WTC11 (cell line): ENCODE measurements at regions not wholly inside any gene's neighbourhood (a gene's known extent, or its start where the extent isn't known, plus 50 kb on each side); places are given as distances from the start of the nearest gene placed in this dataset.

Experiments
- ARID4B ChIP-seq: sonication (generic); formaldehyde crosslinking; IDR thresholded peaks from 2 replicates; pipeline ENCODE4 v1.8.0; 2023; ENCODE audit warnings: missing genetic modification reagents, mild to moderate bottlenecking, borderline replicate concordance
- CDX4 ChIP-seq: fragments of 250-450 bp; sonication (Bioruptor Pico); IDR thresholded peaks from 2 replicates; pipeline ENCODE4 v1.9.0; 2021; ENCODE audit warnings: moderate library complexity, mild to moderate bottlenecking, inconsistent platforms, borderline replicate concordance
- CREB1 ChIP-seq: sonication (generic); formaldehyde crosslinking; IDR thresholded peaks from 2 replicates; pipeline ENCODE4 v1.8.0; 2023; ENCODE audit warnings: mild to moderate bottlenecking, missing genetic modification reagents
- CTCF ChIP-seq: fragments of 200-600 bp; IDR thresholded peaks from 2 replicates; pipeline ENCODE4 v1.8.0; 2022; ENCODE audit warnings: antibody characterized with exemption
- HMGA2 ChIP-seq: fragments of 250-450 bp; sonication (Bioruptor Pico); IDR thresholded peaks from 2 replicates; pipeline ENCODE4 v1.4.0; 2021; ENCODE audit warnings: mild to moderate bottlenecking, moderate library complexity
- SP1 ChIP-seq: sonication (generic); formaldehyde crosslinking; conservative IDR thresholded peaks from 2 replicates; pipeline ENCODE4 v1.8.1; 2022; ENCODE audit warnings: missing genetic modification reagents
- TEAD1 ChIP-seq: sonication (generic); formaldehyde crosslinking; IDR thresholded peaks from 2 replicates; pipeline ENCODE4 v1.8.0; 2022; ENCODE audit warnings: mild to moderate bottlenecking, missing genetic modification reagents
- TEAD4 ChIP-seq: sonication (generic); formaldehyde crosslinking; IDR thresholded peaks from 2 replicates; pipeline ENCODE4 v1.8.0; 2022; ENCODE audit warnings: mild to moderate bottlenecking, missing genetic modification reagents
- ZNF423 ChIP-seq: fragments of 250-450 bp; sonication (Bioruptor Pico); IDR thresholded peaks from 2 replicates; pipeline ENCODE4 v2.1.2; 2022; ENCODE audit warnings: mild to moderate bottlenecking, moderate library complexity
- ZNF532 ChIP-seq: fragments of 250-450 bp; sonication (Bioruptor Pico); IDR thresholded peaks from 2 replicates; pipeline ENCODE4 v1.9.0; 2021; ENCODE audit warnings: mild to moderate bottlenecking, borderline replicate concordance
- TF ChIP-seq, protein P1 (sequence below): sonication (generic); formaldehyde crosslinking; conservative IDR thresholded peaks from 2 replicates; pipeline ENCODE4 v1.8.1; 2023; ENCODE audit warnings: mild to moderate bottlenecking, low read depth, missing genetic modification reagents, moderate library complexity
- TF ChIP-seq, protein P2 (sequence below): sonication (generic); formaldehyde crosslinking; IDR thresholded peaks from 2 replicates; pipeline ENCODE4 v1.8.0; 2022; ENCODE audit warnings: mild to moderate bottlenecking, missing genetic modification reagents
- TF ChIP-seq, protein P3 (sequence below): sonication (generic); formaldehyde crosslinking; IDR thresholded peaks from 2 replicates; pipeline ENCODE4 v1.8.1; 2023; ENCODE audit warnings: mild to moderate bottlenecking, moderate library complexity, missing genetic modification reagents

DNA sequence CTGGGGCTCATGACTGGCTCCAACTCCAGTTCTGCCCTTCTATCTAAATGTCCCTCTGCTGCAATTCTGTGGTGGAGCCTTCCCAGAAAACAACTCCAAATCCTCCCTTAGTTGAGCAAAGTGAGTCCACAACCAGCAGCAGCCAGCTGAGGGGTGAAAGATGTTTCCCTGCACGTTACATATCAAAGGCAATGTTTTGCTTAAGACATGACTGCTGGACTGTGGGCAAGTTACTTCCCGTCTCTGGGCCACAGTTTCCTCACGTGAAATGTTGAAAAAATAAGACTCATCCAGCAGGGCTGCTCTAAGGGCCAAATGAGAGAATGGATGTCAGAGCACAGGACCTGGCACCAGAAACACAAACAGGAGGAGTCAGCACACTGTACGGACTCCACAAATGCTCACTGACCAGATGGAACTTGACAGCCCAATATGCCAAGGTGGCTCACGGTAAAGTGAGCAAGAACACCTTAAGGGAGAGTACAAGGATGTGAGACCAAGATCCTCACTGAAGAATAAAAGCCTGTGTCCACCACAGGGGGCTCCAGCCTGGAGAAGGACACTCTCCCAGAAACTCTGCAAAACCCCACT lies 138.4 kb upstream of the ABCA1 start (continued):
- TF ChIP-seq ARID4B (CRISPR knock-in tag): no peak
- TF ChIP-seq, protein P1, sequence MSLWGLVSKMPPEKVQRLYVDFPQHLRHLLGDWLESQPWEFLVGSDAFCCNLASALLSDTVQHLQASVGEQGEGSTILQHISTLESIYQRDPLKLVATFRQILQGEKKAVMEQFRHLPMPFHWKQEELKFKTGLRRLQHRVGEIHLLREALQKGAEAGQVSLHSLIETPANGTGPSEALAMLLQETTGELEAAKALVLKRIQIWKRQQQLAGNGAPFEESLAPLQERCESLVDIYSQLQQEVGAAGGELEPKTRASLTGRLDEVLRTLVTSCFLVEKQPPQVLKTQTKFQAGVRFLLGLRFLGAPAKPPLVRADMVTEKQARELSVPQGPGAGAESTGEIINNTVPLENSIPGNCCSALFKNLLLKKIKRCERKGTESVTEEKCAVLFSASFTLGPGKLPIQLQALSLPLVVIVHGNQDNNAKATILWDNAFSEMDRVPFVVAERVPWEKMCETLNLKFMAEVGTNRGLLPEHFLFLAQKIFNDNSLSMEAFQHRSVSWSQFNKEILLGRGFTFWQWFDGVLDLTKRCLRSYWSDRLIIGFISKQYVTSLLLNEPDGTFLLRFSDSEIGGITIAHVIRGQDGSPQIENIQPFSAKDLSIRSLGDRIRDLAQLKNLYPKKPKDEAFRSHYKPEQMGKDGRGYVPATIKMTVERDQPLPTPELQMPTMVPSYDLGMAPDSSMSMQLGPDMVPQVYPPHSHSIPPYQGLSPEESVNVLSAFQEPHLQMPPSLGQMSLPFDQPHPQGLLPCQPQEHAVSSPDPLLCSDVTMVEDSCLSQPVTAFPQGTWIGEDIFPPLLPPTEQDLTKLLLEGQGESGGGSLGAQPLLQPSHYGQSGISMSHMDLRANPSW (CRISPR knock-in tag): no peak
- no peak for TF ChIP-seq ZNF423 (CRISPR knock-in tag)
- TF ChIP-seq CDX4 (CRISPR knock-in tag): no peak
- no peak for TF ChIP-seq TEAD1
- no peak for TF ChIP-seq CREB1 (CRISPR knock-in tag)
- no peak for TF ChIP-seq ZNF532 (CRISPR knock-in tag)
- TF ChIP-seq CTCF: no peak
- no peak for TF ChIP-seq HMGA2 (CRISPR knock-in tag)
- TF ChIP-seq, protein P2, sequence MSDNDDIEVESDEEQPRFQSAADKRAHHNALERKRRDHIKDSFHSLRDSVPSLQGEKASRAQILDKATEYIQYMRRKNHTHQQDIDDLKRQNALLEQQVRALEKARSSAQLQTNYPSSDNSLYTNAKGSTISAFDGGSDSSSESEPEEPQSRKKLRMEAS (CRISPR knock-in tag): no peak
- no peak for TF ChIP-seq TEAD4
- TF ChIP-seq, protein P3, sequence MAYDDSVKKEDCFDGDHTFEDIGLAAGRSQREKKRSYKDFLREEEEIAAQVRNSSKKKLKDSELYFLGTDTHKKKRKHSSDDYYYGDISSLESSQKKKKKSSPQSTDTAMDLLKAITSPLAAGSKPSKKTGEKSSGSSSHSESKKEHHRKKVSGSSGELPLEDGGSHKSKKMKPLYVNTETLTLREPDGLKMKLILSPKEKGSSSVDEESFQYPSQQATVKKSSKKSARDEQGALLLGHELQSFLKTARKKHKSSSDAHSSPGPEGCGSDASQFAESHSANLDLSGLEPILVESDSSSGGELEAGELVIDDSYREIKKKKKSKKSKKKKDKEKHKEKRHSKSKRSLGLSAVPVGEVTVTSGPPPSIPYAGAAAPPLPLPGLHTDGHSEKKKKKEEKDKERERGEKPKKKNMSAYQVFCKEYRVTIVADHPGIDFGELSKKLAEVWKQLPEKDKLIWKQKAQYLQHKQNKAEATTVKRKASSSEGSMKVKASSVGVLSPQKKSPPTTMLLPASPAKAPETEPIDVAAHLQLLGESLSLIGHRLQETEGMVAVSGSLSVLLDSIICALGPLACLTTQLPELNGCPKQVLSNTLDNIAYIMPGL (CRISPR knock-in tag): no peak
- TF ChIP-seq SP1: no peak
